Stimulated activated CD8-positive, alpha-beta memory T cell treated with anti-CD3 and anti-CD28 coated beads, Interleukin-12 subunit alpha, Interleukin-12 subunit beta, amount 100 ng/mL, for 1 hour (primary cell): ENCODE measurements at regions not wholly inside any gene's neighbourhood (a gene's known extent, or its start where the extent isn't known, plus 50 kb on each side); places are given as distances from the start of the nearest gene placed in this dataset.
"Not testable (repeated sequence)": the region's sequence is repeated elsewhere in the genome, so short reads cannot be mapped to it uniquely, and the experiment has no call there.

ENCODE experiments used
- DNase-seq: peaks from one replicate; pipeline ENCODE4 v3.0.0-alpha.2; 2020; ENCODE audit warnings: low read depth

GRCh38 chrX:13476384-13476783, 93.0 kb upstream of the EGFL6 start:
- DNase-seq: no peak

- no peak for DNase-seq
Observed at GRCh38 chrX:13474164-13474516, 95.3 kb upstream of the EGFL6 start.

- no peak for DNase-seq
Observed at GRCh38 chrX:13473442-13474163, 95.8 kb upstream of the EGFL6 start.

- no peak for DNase-seq
Observed at GRCh38 chrX:13472975-13473374, 96.4 kb upstream of the EGFL6 start.

- no peak for DNase-seq
Observed at GRCh38 chrX:13471269-13471668, 98.1 kb upstream of the EGFL6 start.

- no peak for DNase-seq
Observed at GRCh38 chrX:13470685-13470977, 98.8 kb upstream of the EGFL6 start.

GRCh38 chrX:13469963-13470684, 99.3 kb upstream of the EGFL6 start:
- no peak for DNase-seq

- DNase-seq: no peak
Observed at GRCh38 chrX:13468096-13468495, 101.3 kb upstream of the EGFL6 start.

- DNase-seq: no peak
Observed at GRCh38 chrX:13467243-13467642, 102.2 kb upstream of the EGFL6 start.

- no peak for DNase-seq
Observed at GRCh38 chrX:13464599-13465275, 104.7 kb upstream of the EGFL6 start.

- no peak for DNase-seq
Observed at GRCh38 chrX:13463608-13464007, 105.8 kb upstream of the EGFL6 start.

- DNase-seq: no peak
Observed at GRCh38 chrX:13452283-13452682, 117.1 kb upstream of the EGFL6 start.

GRCh38 chrX:13449441-13449840, 120.0 kb upstream of the EGFL6 start:
- DNase-seq: no peak

GRCh38 chrX:13448941-13449340, 120.5 kb upstream of the EGFL6 start:
- no peak for DNase-seq

- DNase-seq: not testable (repeated sequence)
Observed at GRCh38 chrX:13441608-13442007, 121.8 kb upstream of the ATXN3L start.

GRCh38 chrX:13440176-13440575, 120.3 kb upstream of the ATXN3L start:
- no peak for DNase-seq

GRCh38 chrX:13433298-13433605, 113.4 kb upstream of the ATXN3L start:
- no peak for DNase-seq

- DNase-seq: no peak
Observed at GRCh38 chrX:13432414-13433297, 112.8 kb upstream of the ATXN3L start.

- DNase-seq: no peak
Observed at GRCh38 chrX:13430136-13430827, 110.4 kb upstream of the ATXN3L start.

GRCh38 chrX:13428053-13428786, 108.4 kb upstream of the ATXN3L start:
- DNase-seq: no peak

- no peak for DNase-seq
Observed at GRCh38 chrX:13427441-13428052, 107.7 kb upstream of the ATXN3L start.
